Bone marrow (tissue), 2 donors: ENCODE measurements at regions not wholly inside any gene's neighbourhood (a gene's known extent, or its start where the extent isn't known, plus 50 kb on each side); places are given as distances from the start of the nearest gene placed in this dataset.
"Not testable (repeated sequence)": the region's sequence is repeated elsewhere in the genome, so short reads cannot be mapped to it uniquely, and the experiment has no call there.

Source experiments
- DNase-seq, 2 donors: peaks; one replicate each; lab custom pipeline; 2025; lab: John Stamatoyannopoulos, UW

- DNase-seq, result no peak
These were observed 446.3 kb downstream of the PREX1 start for GRCh38 chr20:48381353-48382120.

GRCh38 chr20:48380661-48381060 is 447.1 kb downstream of the PREX1 start:
- no peak for DNase-seq

GRCh38 chr20:48378976-48379675 is 448.7 kb downstream of the PREX1 start:
- no peak for DNase-seq

GRCh38 chr20:48377940-48378339 is 449.9 kb downstream of the PREX1 start:
- DNase-seq, result no peak

GRCh38 chr20:48375804-48376203 is 452.0 kb downstream of the PREX1 start:
- no peak for DNase-seq

- DNase-seq, result no peak
These were observed 452.7 kb downstream of the PREX1 start for GRCh38 chr20:48374991-48375595.

GRCh38 chr20:48374031-48374907 is 453.5 kb downstream of the PREX1 start:
- not testable (repeated sequence) for DNase-seq

GRCh38 chr20:48373555-48373934 is 454.3 kb downstream of the PREX1 start:
- DNase-seq, result no peak

GRCh38 chr20:48372851-48373554 is 454.8 kb downstream of the PREX1 start:
- DNase-seq, result not testable (repeated sequence)

GRCh38 chr20:48371211-48371610 is 456.6 kb downstream of the PREX1 start:
- no peak for DNase-seq

GRCh38 chr20:48368580-48369021 is 459.2 kb downstream of the PREX1 start:
- DNase-seq, result not testable (repeated sequence)

GRCh38 chr20:48367541-48368358 is 460.0 kb downstream of the PREX1 start:
- DNase-seq, result not testable (repeated sequence)

GRCh38 chr20:48366230-48366629 is 461.6 kb downstream of the PREX1 start:
- DNase-seq, result no peak

GRCh38 chr20:48364688-48365421 is 462.9 kb downstream of the PREX1 start:
- no peak for DNase-seq

- DNase-seq, result no peak
These were observed 463.7 kb downstream of the PREX1 start for GRCh38 chr20:48364055-48364454.

- DNase-seq, result no peak
These were observed 467.3 kb downstream of the PREX1 start for GRCh38 chr20:48360342-48360975.

- DNase-seq, result no peak
These were observed 468.0 kb downstream of the PREX1 start for GRCh38 chr20:48359692-48360341.

GRCh38 chr20:48359055-48359390 is 468.8 kb downstream of the PREX1 start:
- not testable (repeated sequence) for DNase-seq
